ENCODE measurements at regions not wholly inside any gene's neighbourhood (a gene's known extent, or its start where the extent isn't known, plus 50 kb on each side); places are given as distances from the start of the nearest gene placed in this dataset.

DNA sequence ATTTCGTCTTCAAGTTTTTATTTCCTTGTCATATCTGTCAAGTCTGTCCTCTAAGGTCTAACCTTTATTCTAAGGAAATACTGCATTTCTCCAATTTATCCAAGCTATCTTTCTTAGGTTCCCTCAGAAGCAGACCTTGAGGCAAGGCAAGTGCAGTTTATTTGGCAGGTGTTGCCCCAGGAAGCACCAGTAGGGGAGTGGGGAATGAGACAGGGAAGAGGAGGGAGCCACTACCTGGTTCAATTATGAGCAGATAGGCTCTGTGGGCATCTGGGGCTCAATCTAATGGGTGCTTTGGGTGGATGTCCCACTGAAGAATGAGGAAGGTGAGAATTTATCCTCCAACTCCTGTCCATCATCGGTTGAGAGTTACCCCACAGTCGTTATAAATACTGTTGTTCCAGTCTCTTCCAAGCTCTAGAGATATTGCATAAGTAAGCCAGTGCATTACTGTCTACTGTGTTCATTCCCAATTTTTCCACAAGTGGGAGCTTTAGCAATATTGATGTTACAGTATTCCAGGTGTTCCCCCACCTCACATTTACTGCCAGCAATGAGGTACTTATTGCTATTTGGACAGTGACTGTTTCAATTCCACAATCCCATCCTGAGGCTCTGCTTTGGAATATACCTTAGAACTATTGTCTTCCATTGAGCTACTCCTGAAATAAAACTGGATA is 154.9 kb upstream of the CEP126 start:
- Histone ChIP-seq H3K23me2 (ENCODE audit: insufficient read length, low read depth, low read length, poor library complexity, severe bottlenecking) (no peaks in the 10 kb centered on the region), H2BK20ac (ENCODE audit: low read depth, low read length, poor library complexity, severe bottlenecking) (no peak overlapping the region), H4K20me1 (ENCODE audit: control insufficient read depth, insufficient read depth, insufficient read length) (no peaks in the 10 kb centered on the region), H3K4me2 (ENCODE audit: insufficient read depth, insufficient read length, low read length) (no peak overlapping the region), H3K23ac (ENCODE audit: insufficient read length, low read depth, low read length) (no peak overlapping the region), H2AK5ac (ENCODE audit: insufficient read length, low read length) (no peak overlapping the region), H3K9ac (ENCODE audit: extremely low read depth, insufficient read length, low read length) (no peak overlapping the region), H3T11ph (ENCODE audit: low read length) (no peak overlapping the region), H3K4me1 (ENCODE audit: insufficient read depth, low read length) (no peaks in the 10 kb centered on the region), H4K8ac (replicated peaks; ENCODE audit: insufficient read length, low read depth, low read length) (no peak overlapping the region), H2AFZ (ENCODE audit: low read length) (no peak overlapping the region), H3K79me2 (ENCODE audit: insufficient read depth, low read length) (no peaks in the 10 kb centered on the region), H3K56ac (ENCODE audit: insufficient read length, low read depth, low read length) (no peak overlapping the region), H2BK12ac (ENCODE audit: insufficient read length, low read depth, low read length) (no peak overlapping the region), H4K5ac (ENCODE audit: insufficient read length, low read depth, low read length) (no peak overlapping the region), H3K18ac (ENCODE audit: insufficient read length, low read depth, low read length) (no peak overlapping the region), H3K4ac (ENCODE audit: low read depth, low read length) (no peak overlapping the region), H3K79me1 (ENCODE audit: insufficient read depth, low read depth, low read length, poor library complexity, severe bottlenecking) (no peaks in the 10 kb centered on the region), H2BK5ac (ENCODE audit: insufficient read length, low read length) (no peak overlapping the region), H3K27me3 (ENCODE audit: insufficient read depth, low read length) (no peaks in the 10 kb centered on the region), H2BK15ac (ENCODE audit: low read depth, low read length) (no peak overlapping the region), H4K91ac (ENCODE audit: insufficient read length, low read depth, low read length) (no peak overlapping the region), H3K14ac (ENCODE audit: insufficient read depth, low read length) (no peak overlapping the region), H3K27ac (ENCODE audit: insufficient read length, low read depth, low read length) (no peak overlapping the region), H2BK120ac (ENCODE audit: low read depth, low read length, poor library complexity, severe bottlenecking) (no peak overlapping the region), H3K9me3 (ENCODE audit: control insufficient read depth, low read depth, low read length) (no peaks in the 10 kb centered on the region)
- H3K4me3 Mint-ChIP-seq = no peak overlapping the region
- no CpG with 5 or more reads among the region's 3 CpGs for WGBS (ENCODE audit: extremely low coverage, insufficient read length, low lambda C conversion rate)
- peaks cover 6 to 12% of the 10 kb centered on the region in 2 experiments; a peak in 4 of 5 replicates for H3K9me3 Mint-ChIP-seq
- H3K4me1 Mint-ChIP-seq = no peaks in the 10 kb centered on the region; a peak in 1 of 4 replicates
- H3K27me3 Mint-ChIP-seq (ENCODE audit: low read depth) = no peaks in the 10 kb centered on the region
- no peak overlapping the region for H3K27ac Mint-ChIP-seq
- no peak for DNase-seq
- H3K36me3 Mint-ChIP-seq (ENCODE audit: insufficient read depth in 1 of 3, low read depth in 3 of 3) = peaks cover 4 to 17% (median 7%) of the 10 kb centered on the region in 3 experiments
- TF ChIP-seq, protein P1, sequence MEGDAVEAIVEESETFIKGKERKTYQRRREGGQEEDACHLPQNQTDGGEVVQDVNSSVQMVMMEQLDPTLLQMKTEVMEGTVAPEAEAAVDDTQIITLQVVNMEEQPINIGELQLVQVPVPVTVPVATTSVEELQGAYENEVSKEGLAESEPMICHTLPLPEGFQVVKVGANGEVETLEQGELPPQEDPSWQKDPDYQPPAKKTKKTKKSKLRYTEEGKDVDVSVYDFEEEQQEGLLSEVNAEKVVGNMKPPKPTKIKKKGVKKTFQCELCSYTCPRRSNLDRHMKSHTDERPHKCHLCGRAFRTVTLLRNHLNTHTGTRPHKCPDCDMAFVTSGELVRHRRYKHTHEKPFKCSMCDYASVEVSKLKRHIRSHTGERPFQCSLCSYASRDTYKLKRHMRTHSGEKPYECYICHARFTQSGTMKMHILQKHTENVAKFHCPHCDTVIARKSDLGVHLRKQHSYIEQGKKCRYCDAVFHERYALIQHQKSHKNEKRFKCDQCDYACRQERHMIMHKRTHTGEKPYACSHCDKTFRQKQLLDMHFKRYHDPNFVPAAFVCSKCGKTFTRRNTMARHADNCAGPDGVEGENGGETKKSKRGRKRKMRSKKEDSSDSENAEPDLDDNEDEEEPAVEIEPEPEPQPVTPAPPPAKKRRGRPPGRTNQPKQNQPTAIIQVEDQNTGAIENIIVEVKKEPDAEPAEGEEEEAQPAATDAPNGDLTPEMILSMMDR (conservative IDR thresholded peaks at IDR 0.05) = no peak; the same call in 2 of the 3 replicates

Measured in H9 (cell line).